Stimulated activated CD8-positive, alpha-beta memory T cell treated with anti-CD3 and anti-CD28 coated beads, Interleukin-4, amount 100 ng/mL, for 48 hours (primary cell): ENCODE measurements at regions not wholly inside any gene's neighbourhood (a gene's known extent, or its start where the extent isn't known, plus 50 kb on each side); places are given as distances from the start of the nearest gene placed in this dataset.

Source experiments
- DNase-seq: peaks from one replicate; pipeline ENCODE4 v3.0.0-alpha.2; 2020

- no peak for DNase-seq
Observed at GRCh38 chr6:1485678-1486077, 96.3 kb downstream of the FOXF2 start.

GRCh38 chr6:1486387-1486786 lies 97.0 kb downstream of the FOXF2 start:
- no peak for DNase-seq

DNA sequence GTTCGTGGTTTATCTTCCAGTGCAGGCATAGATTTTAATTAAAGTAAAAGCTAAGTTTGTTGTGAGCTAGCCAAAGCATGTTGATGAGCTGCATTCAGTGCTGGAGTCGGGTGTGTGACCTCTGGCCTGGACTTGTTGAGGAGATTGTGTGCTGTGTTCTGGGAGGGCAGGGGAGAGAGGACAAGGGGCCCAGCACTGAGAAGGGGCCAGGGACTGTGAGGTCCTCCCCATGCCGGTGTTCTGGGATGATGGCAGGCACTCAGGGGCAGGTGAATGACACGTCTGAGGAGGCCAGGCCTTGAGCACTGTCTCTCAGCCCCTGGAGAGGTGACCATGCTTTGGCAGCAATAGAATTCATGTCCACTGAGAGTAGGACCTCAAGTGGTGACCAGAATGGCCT lies 97.9 kb downstream of the FOXF2 start:
- DNase-seq, result no peak

DNA sequence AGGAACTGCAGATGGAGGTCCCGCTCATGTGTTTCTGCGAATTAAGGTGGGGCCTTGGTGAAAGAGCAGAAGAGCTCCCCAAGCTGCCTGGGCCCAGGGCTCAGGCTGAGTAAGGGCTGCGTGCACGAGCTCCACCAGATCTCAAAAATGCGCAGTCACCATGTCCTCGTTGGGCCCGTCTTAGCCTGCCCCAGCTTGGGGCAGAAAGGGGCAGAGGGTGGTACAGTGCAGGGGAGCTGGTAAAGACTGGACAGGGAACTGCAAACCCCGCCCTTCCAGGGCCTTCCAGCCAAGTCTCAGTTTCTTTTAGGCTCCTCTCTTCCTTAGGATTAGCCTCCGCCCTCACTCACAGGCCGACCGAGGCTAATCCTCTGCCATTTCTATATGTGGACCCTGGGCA lies 101.6 kb downstream of the FOXF2 start:
- DNase-seq, result no peak

GRCh38 chr6:1491591-1492319 lies 102.4 kb downstream of the FOXF2 start:
- DNase-seq, result no peak

DNA sequence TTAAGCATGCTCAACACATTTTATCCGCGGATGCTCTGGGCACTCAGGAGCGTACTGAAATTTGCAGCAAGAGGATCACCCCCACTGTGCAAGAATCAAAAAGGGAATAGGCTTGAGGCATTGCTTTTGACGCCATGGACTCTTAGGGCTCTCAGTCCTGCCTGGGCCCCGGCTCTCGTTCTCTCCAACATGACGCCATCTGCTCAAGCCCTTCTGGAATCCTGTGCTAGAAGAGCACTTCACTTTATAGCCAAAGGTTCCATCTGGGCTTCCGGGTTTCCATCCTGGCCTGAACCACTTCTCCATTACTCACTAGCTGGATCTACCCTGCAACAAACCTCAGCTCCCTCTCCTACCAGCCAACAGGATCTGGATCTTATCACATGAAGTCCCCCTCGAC lies 105.3 kb downstream of the FOXF2 start:
- no peak for DNase-seq

- DNase-seq, result no peak
Observed at GRCh38 chr6:1495344-1495743, 106.0 kb downstream of the FOXF2 start.

DNA sequence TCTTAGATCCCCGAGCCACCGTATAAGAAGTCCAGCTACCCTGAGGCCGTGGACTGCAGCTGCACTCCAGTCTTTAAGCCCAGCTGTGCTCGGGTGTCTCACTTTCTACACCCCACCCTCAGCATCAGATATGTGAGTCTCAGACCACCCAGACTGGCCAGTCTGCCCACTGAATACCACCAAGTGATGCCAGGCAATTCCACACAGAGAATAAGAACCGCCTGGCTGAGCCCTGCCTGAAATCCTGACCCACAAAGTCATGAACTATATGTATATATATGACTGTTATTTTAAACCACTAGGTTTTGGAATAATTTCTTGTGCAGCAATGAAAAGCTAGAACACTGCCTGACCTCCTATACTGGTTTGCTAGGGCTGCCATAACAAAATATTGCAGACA lies 106.7 kb downstream of the FOXF2 start:
- DNase-seq, result no peak

GRCh38 chr6:1496836-1497760 lies 107.7 kb downstream of the FOXF2 start:
- DNase-seq, result no peak

DNA sequence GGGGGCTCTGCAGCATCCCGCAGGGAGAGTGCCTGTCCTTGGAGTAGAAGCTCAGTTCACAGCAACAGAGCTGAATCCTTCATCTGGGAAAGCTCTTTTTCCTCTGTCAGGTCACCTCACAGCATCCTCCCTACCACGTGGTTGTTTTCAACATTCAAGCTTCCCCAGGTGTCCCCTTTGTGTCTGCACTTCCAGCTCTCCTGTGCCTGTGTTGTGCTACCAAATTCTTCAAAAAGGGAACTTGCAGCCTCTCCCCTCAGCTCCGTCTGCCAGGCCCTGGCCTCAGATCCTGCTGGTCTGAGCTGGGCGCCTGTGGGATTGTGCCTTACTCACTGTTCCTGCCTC lies 108.4 kb downstream of the FOXF2 start:
- no peak for DNase-seq

DNA sequence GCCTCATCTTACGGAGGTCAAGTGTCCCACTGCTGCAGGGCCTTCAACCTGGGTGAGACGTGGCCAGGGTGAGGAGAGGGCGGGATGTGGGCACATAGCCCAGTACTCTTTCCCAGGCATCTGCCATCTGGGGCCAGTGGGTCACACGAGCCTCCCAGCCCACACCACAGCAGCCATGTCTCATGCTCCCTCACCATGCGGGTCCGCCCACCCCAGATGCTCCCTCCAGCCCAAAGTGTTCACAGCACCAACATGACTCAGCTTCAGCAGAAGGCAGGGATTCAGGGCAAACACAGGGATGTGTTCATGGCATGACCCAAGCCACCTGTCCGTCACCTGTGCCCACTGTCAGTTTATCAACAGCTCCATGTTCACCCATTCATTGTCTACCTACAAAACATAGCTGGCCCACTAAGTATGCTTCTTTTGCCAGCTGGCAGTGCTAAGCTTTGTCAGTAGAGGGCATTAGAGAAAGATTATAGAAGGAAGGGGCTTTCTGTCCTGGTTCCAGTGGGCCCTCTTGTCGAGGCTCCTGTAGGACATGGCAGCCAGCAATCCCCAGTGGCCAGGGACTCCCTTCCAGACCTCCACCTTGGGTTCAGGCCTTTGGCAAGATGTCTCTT lies 109.2 kb downstream of the FOXF2 start:
- no peak for DNase-seq

DNA sequence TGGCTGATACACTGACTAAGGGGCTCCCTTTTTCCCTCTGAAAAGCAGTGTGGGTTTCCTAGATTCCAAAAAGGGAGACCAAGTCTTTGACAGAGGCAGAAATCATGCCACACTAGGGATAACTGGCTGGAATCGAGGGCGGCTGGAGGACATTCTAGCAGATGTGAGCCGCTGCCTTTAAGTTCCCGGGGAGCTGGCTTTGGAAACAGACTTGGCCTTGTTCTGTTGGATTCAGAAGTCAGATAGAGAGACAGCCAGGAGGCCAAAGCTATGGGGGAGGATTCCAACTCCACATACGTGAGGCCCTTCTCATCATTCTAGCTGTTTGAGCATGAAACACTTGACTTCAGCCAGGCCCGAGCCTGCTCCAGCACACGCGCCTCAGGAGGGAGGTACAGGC lies 109.9 kb upstream of the FOXC1 start:
- DNase-seq, result no peak

DNA sequence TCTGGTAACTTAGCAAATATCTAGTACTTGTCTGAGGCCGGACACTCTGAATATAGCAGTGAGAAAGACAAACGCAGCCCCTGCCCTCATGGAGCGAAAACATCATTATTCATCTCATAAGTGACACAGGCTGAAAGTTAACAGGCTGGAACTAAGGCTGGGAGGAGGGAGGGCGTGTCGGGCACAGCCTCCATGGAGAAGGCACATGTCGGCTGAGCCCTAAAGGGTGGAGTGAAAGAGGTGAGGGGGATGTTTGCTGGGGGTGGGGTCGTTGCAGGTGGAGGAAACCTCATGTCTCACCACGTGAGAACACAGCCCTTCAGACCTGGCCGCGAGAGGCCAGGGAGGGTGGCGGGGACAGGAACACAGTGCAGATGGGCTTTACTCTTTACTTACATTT lies 108.8 kb upstream of the FOXC1 start:
- no peak for DNase-seq

GRCh38 chr6:1502041-1502440 lies 107.7 kb upstream of the FOXC1 start:
- no peak for DNase-seq

DNA sequence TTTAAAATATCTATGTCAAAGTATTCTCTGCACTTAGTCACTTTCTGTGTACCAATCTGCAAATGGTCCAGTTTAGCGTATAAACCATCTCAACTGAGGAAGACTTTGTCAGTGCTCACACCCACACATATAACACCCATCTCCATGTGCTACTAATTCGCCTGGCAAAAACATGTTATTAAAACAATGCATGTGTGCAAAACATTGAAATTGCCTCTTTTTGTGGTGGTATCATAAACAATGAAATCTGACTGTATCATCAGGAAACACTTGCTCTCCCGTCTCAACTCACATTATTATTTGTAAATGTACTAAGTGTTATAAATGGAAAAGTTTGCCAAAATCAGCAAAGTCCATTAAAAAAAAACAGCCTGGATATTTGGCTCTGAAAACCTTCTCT lies 105.9 kb upstream of the FOXC1 start:
- DNase-seq, result no peak

DNA sequence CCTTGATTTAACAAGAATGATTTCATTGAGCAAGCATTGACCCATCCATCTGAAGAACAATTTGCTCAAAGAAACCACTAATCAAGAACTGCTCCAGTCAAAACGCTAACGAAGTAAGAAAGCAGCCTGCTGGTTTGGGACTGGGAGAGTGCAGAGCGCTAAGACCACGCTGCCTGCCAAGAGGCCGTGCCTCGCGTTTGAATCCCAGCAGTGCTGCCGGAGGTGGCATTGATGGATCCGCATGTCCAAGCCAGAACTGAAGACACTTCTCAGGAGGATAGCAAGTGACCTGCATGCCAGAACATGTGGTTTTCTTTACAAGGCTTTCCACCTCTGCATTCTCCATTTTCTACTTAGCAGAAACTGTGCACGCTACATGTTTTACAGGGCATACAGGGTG lies 105.2 kb upstream of the FOXC1 start:
- DNase-seq, result no peak

DNA sequence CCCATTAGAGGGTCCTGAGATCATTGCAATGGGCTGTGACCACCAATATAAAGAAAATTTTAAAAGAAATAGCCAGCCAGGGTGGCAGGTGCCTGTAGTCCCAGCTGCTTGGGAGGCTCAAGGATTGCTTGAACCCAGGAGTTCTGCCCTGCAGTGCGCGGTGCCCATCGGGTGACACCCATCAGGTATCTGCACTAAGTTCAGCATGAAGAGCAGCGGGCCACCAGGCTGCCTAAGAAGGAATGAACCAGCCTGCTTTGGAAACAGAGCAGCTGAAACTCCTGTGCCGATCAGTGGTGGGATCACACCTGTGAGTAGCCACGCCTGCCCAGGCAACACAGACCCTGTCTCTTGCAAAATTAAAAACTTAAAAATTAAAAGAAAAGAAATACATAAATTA lies 102.5 kb upstream of the FOXC1 start:
- no peak for DNase-seq

GRCh38 chr6:1509241-1509640 lies 100.5 kb upstream of the FOXC1 start:
- no peak for DNase-seq

GRCh38 chr6:1510239-1510638 lies 99.5 kb upstream of the FOXC1 start:
- no peak for DNase-seq

GRCh38 chr6:1513215-1513780 lies 96.4 kb upstream of the FOXC1 start:
- no peak for DNase-seq

DNA sequence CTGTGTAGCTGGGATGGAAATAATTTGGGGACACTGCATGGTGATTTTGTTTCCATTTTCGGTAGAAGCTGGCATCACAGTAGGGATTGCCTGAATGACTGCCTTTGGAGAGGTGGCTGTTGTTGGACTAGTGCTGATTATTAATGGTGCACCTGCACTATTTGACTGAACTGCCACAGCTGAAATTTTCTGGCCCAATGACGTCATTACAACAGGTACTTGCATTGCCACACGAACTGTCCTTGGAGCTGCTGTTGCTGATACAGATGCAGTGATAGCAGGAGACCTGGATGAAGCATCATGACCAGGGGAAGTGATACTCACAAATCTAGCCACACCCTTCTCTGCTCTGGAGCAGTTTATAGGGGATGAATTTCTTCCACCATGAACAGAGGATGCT lies 95.6 kb upstream of the FOXC1 start:
- no peak for DNase-seq

GRCh38 chr6:1515280-1515679 lies 94.4 kb upstream of the FOXC1 start:
- DNase-seq, result no peak

DNA sequence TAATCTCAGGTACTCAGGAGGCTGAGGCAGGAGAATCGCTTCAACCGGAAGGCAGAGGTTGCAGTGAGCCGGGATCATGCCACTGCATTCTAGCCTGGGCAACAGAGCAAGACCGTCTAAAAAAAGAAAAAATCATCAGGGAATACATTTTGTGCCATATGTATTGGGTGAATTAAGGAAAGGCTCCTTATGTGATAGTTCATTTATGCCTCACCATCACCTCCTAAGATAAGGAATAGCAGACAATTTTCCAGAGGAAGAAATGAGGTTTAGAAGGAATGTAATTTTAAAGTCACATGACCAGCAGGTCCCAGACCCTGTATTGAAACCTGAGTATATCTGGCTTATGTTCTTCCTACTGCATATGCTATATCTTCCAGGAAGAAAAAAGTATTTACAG lies 93.9 kb upstream of the FOXC1 start:
- no peak for DNase-seq
